Testis (tissue), 2 donors: ENCODE measurements at regions not wholly inside any gene's neighbourhood (a gene's known extent, or its start where the extent isn't known, plus 50 kb on each side); places are given as distances from the start of the nearest gene placed in this dataset.

Experiments
- DNase-seq: peaks from one replicate; pipeline ENCODE4 v3.0.0-alpha.2; 2019
- H3K27ac ChIP-seq, 2 donors: fragments of 200-600 bp; sonication (generic); one replicate each; pipeline ENCODE4 v1.5.1; 2019
- H3K27me3 ChIP-seq: fragments of 200-600 bp; sonication (generic); one replicate; pipeline ENCODE4 v1.5.1; 2019
- H3K36me3 ChIP-seq: fragments of 200-600 bp; sonication (generic); one replicate; pipeline ENCODE4 v1.5.1; 2017; ENCODE audit warnings: low read depth; ENCODE audit errors: missing control alignments
- H3K4me1 ChIP-seq: fragments of 200-600 bp; sonication (generic); one replicate; pipeline ENCODE4 v1.5.1; 2019
- H3K4me3 ChIP-seq, 2 donors: fragments of 200-600 bp; sonication (generic); one replicate each; pipeline ENCODE4 v1.5.1; 2017 to 2019
- H3K9me3 ChIP-seq: fragments of 200-600 bp; sonication (generic); one replicate; pipeline ENCODE4 v1.5.1; 2017
- CTCF ChIP-seq, 3 experiments: fragments of 450-650 bp in 2 of 3; fragments of 200-600 bp in 1 of 3; sonication (generic) in 1 of 3; IDR thresholded peaks; one replicate each; pipeline ENCODE4 v1.5.1; 2016 to 2019; ENCODE audit warnings: antibody characterized with exemption in 3 of 3, mild to moderate bottlenecking in 2 of 3, moderate library complexity in 1 of 3
- POLR2A ChIP-seq: fragments of 450-650 bp; IDR thresholded peaks from one replicate; pipeline ENCODE4 v1.6.1; 2017; ENCODE audit warnings: antibody characterized with exemption, mild to moderate bottlenecking, moderate library complexity
- WGBS, 2 donors: methylation state at CpG; one replicate each; pipeline ENCODE4 v1.1.5; 2018; 5-methylcytosine and 5-hydroxymethylcytosine counted together
- intact Hi-C: fragments of 100-400 bp; cut with DNase I; formaldehyde crosslinking; loops from one replicate; pipeline ENCODE4 v1.15.1; 2023; ENCODE audit warnings: low total_unique reads

- 71 to 76% methylated on average over 6 of the region's 6 CpGs for WGBS, 2 donors
- intact Hi-C loops: no loop called here
- no peak for DNase-seq
Observed at GRCh38 chr5:125381290-125381689, 634.9 kb upstream of the ZNF608 start.

GRCh38 chr5:125384071-125384470 lies 637.6 kb upstream of the ZNF608 start:
- no peak for DNase-seq
- intact Hi-C loops: no loop called here
- no peaks in the 10 kb centered on the region for H3K9me3 ChIP-seq
- no peaks in the 10 kb centered on the region for H3K27me3 ChIP-seq
- H3K4me1 ChIP-seq: no peaks in the 10 kb centered on the region
- H3K27ac ChIP-seq: no peak overlapping the region
- TF ChIP-seq POLR2A (no peak), CTCF (IDR thresholded peaks at IDR 0.05) (no peak)
- H3K4me3 ChIP-seq: no peak overlapping the region
- H3K36me3 ChIP-seq: no peaks in the 10 kb centered on the region
- WGBS, 2 donors: 95 to 100% methylated on average over 1 of the region's 1 CpG

More at GRCh38 chr5:125381290-125381689, 634.9 kb upstream of the ZNF608 start:
- Histone ChIP-seq H3K9me3 (no peaks in the 10 kb centered on the region), H3K27ac (no peak overlapping the region), H3K4me3 (no peak overlapping the region), H3K27me3 (no peaks in the 10 kb centered on the region), H3K36me3 (no peaks in the 10 kb centered on the region), H3K4me1 (no peaks in the 10 kb centered on the region)
- TF ChIP-seq CTCF (IDR thresholded peaks at IDR 0.05) (no peak), POLR2A (no peak)

GRCh38 chr5:125390326-125390725 lies 643.9 kb upstream of the ZNF608 start:
- no peaks in the 10 kb centered on the region for H3K27me3 ChIP-seq
- H3K9me3 ChIP-seq: no peaks in the 10 kb centered on the region
- H3K4me1 ChIP-seq: no peaks in the 10 kb centered on the region
- H3K4me3 ChIP-seq: no peak overlapping the region
- no peak for DNase-seq
- no peaks in the 10 kb centered on the region for H3K36me3 ChIP-seq
- 64 to 72% methylated on average over 2 of the region's 2 CpGs for WGBS, 2 donors
- H3K27ac ChIP-seq: no peak overlapping the region
- TF ChIP-seq CTCF (IDR thresholded peaks at IDR 0.05): no peak
- TF ChIP-seq POLR2A: no peak
- intact Hi-C loops: no loop called here

- Histone ChIP-seq H3K27me3 (no peaks in the 10 kb centered on the region), H3K4me3 (no peak overlapping the region), H3K9me3 (no peaks in the 10 kb centered on the region), H3K27ac (no peak overlapping the region), H3K4me1 (no peaks in the 10 kb centered on the region), H3K36me3 (no peaks in the 10 kb centered on the region)
- intact Hi-C loops: no loop called here
- TF ChIP-seq CTCF (IDR thresholded peaks at IDR 0.05): no peak
- no peak for TF ChIP-seq POLR2A
- no peak for DNase-seq
Observed at GRCh38 chr5:125393221-125393815, 646.9 kb upstream of the ZNF608 start.

- Histone ChIP-seq H3K27me3 (no peaks in the 10 kb centered on the region), H3K9me3 (no peaks in the 10 kb centered on the region), H3K4me1 (no peaks in the 10 kb centered on the region), H3K27ac (no peak overlapping the region), H3K4me3 (no peak overlapping the region), H3K36me3 (no peaks in the 10 kb centered on the region)
- no peak for DNase-seq
- 64 to 81% methylated on average over 1 of the region's 1 CpG for WGBS, 2 donors
- TF ChIP-seq CTCF (IDR thresholded peaks at IDR 0.05) (no peak), POLR2A (no peak)
- intact Hi-C loops: no loop called here
Observed at GRCh38 chr5:125394661-125395280, 648.3 kb upstream of the ZNF608 start.
